Testis (tissue), 2 donors: ENCODE measurements at regions not wholly inside any gene's neighbourhood (a gene's known extent, or its start where the extent isn't known, plus 50 kb on each side); places are given as distances from the start of the nearest gene placed in this dataset.

ENCODE experiments used
- POLR2A ChIP-seq: fragments of 450-650 bp; IDR thresholded peaks from one replicate; pipeline ENCODE4 v1.6.1; 2017; ENCODE audit warnings: antibody characterized with exemption, mild to moderate bottlenecking, moderate library complexity
- TF ChIP-seq, protein P1 (sequence below), 3 experiments: fragments of 450-650 bp in 2 of 3; fragments of 200-600 bp in 1 of 3; sonication (generic) in 1 of 3; IDR thresholded peaks; one replicate each; pipeline ENCODE4 v1.5.1; 2016 to 2019; ENCODE audit warnings: antibody characterized with exemption in 3 of 3, mild to moderate bottlenecking in 2 of 3, moderate library complexity in 1 of 3

DNA sequence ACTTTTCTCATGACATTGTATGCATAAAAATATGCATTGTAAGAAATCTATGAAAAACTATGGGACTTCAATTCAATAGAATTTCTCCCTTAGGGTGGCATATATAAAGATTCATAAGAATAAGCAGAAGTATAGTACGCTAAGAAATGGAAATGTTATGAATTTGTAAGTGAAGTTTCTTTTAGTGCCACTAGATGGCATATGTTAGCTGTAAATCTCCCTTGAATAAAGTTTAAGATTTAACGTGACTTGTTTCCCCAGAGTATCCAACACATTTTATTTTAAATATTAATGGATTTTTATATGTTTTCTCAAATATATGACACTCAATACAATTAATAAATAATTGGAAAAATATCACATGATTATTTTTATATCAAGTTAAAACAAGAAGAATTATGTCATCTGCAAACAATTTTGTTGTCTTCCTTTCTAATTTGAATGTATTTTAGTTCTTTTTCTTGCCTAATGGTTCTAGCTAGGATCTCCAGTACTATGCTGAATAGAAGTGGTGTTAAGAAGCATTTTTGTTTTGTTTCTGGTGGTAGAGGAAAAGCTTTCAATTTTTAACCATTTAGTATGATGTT lies 287.2 kb downstream of the HGF start:
- TF ChIP-seq, protein P1, sequence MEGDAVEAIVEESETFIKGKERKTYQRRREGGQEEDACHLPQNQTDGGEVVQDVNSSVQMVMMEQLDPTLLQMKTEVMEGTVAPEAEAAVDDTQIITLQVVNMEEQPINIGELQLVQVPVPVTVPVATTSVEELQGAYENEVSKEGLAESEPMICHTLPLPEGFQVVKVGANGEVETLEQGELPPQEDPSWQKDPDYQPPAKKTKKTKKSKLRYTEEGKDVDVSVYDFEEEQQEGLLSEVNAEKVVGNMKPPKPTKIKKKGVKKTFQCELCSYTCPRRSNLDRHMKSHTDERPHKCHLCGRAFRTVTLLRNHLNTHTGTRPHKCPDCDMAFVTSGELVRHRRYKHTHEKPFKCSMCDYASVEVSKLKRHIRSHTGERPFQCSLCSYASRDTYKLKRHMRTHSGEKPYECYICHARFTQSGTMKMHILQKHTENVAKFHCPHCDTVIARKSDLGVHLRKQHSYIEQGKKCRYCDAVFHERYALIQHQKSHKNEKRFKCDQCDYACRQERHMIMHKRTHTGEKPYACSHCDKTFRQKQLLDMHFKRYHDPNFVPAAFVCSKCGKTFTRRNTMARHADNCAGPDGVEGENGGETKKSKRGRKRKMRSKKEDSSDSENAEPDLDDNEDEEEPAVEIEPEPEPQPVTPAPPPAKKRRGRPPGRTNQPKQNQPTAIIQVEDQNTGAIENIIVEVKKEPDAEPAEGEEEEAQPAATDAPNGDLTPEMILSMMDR (IDR thresholded peaks at IDR 0.05): peak in 2 of 3 experiments; percentile 38 to 72
- no peak for TF ChIP-seq POLR2A
